Gastrocnemius medialis (tissue), 4 donors: ENCODE measurements at regions not wholly inside any gene's neighbourhood (a gene's known extent, or its start where the extent isn't known, plus 50 kb on each side); places are given as distances from the start of the nearest gene placed in this dataset.

Experiments
- POLR2A ChIP-seq, 2 donors: fragments of 450-650 bp; IDR thresholded peaks; one replicate each; pipeline ENCODE4 v1.6.1; 2017; ENCODE audit warnings: antibody characterized with exemption in 2 of 2, mild to moderate bottlenecking in 2 of 2, moderate library complexity in 2 of 2
- TF ChIP-seq, protein P1 (sequence below), 5 experiments: fragments of 450-650 bp in 3 of 5; fragments of 200-600 bp in 2 of 5; sonication (generic) in 2 of 5; IDR thresholded peaks in 4 of 5; conservative IDR thresholded peaks in 1 of 5; 1 replicate in 4 of 5; 2 replicates in 1 of 5; pipeline ENCODE4 v1.5.1; 2016 to 2019; ENCODE audit warnings: antibody characterized with exemption in 5 of 5, mild to moderate bottlenecking in 3 of 5, moderate library complexity in 3 of 5

DNA sequence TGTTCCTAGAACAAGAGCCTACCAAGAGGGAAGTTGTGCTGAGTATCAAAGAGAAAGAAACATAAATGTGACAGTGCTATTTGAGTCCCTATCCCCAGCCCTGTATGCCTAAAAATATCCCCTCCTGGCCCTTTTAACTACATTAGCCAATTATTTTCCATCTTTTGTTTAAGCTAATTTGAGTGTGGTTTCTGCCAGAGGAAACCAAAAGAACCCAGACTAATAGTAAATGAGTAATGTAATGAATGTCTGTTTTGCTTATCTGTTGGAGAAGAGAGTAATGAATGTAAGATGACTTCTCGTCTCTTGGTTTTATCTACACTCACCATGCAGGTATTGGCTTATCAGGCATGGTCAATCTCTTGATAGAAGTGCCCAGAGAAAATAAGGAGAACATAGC is 134.4 kb upstream of the CDK1 start:
- TF ChIP-seq, protein P1, sequence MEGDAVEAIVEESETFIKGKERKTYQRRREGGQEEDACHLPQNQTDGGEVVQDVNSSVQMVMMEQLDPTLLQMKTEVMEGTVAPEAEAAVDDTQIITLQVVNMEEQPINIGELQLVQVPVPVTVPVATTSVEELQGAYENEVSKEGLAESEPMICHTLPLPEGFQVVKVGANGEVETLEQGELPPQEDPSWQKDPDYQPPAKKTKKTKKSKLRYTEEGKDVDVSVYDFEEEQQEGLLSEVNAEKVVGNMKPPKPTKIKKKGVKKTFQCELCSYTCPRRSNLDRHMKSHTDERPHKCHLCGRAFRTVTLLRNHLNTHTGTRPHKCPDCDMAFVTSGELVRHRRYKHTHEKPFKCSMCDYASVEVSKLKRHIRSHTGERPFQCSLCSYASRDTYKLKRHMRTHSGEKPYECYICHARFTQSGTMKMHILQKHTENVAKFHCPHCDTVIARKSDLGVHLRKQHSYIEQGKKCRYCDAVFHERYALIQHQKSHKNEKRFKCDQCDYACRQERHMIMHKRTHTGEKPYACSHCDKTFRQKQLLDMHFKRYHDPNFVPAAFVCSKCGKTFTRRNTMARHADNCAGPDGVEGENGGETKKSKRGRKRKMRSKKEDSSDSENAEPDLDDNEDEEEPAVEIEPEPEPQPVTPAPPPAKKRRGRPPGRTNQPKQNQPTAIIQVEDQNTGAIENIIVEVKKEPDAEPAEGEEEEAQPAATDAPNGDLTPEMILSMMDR (IDR thresholded peaks at IDR 0.05 in 4 of 5, conservative IDR thresholded peaks at IDR 0.05 in 1 of 5): no peak
- no peak for TF ChIP-seq POLR2A (IDR thresholded peaks at IDR 0.05)
